HCT116 (cell line): ENCODE measurements at regions not wholly inside any gene's neighbourhood (a gene's known extent, or its start where the extent isn't known, plus 50 kb on each side); places are given as distances from the start of the nearest gene placed in this dataset.

Experiments
- ATF3 ChIP-seq: IDR thresholded peaks from 2 replicates; pipeline ENCODE4 v1.6.1; 2012
- CTCF ChIP-seq, 3 experiments: fragments of 200-600 bp in 1 of 3; sonication (generic) in 1 of 3; IDR thresholded peaks in 2 of 3; conservative IDR thresholded peaks in 1 of 3; 2 replicates each; pipeline ENCODE4 v1.5.1; 2012 to 2017; ENCODE audit warnings: low read depth in 2 of 3, low read length in 2 of 3, antibody characterized with exemption in 1 of 3, borderline replicate concordance in 1 of 3, control low read depth in 1 of 3, mild to moderate bottlenecking in 1 of 3, mixed read lengths in 1 of 3, mixed run types in 1 of 3, moderate library complexity in 1 of 3; ENCODE audit not compliant: insufficient read depth in 1 of 3
- EZH2phosphoT487 ChIP-seq: fragments of 200-600 bp; IDR thresholded peaks from 2 replicates; pipeline ENCODE4 v1.6.1; 2018; ENCODE audit warnings: antibody characterized with exemption, borderline replicate concordance
- POLR2A ChIP-seq: IDR thresholded peaks from 2 replicates; pipeline ENCODE4 v1.7.0; 2011; ENCODE audit warnings: borderline replicate concordance; ENCODE audit not compliant: insufficient read depth, insufficient read length; ENCODE audit errors: extremely low read depth
- POLR2AphosphoS5 ChIP-seq: IDR thresholded peaks from 2 replicates; pipeline ENCODE4 v1.6.1; 2011; ENCODE audit warnings: mild to moderate bottlenecking, low read depth, low read length, moderate library complexity
- SRF ChIP-seq: IDR thresholded peaks from 2 replicates; pipeline ENCODE4 v1.6.1; 2012; ENCODE audit warnings: low read depth
- ZBTB33 ChIP-seq: IDR thresholded peaks from 2 replicates; pipeline ENCODE4 v1.6.1; 2011; ENCODE audit warnings: mild to moderate bottlenecking, low read length, moderate library complexity; ENCODE audit not compliant: insufficient replicate concordance; ENCODE audit errors: extremely low read depth

GRCh38 chr4:184274286-184274951 lies 56.7 kb upstream of the ENPP6 start:
- no peak for TF ChIP-seq POLR2A
- no peak for TF ChIP-seq CTCF (IDR thresholded peaks at IDR 0.05 in 2 of 3, conservative IDR thresholded peaks at IDR 0.05 in 1 of 3; ENCODE audit: borderline replicate concordance in 1 of 3, insufficient read depth in 1 of 3, low read depth in 2 of 3, low read length in 2 of 3)
- no peak for TF ChIP-seq ATF3
- TF ChIP-seq POLR2AphosphoS5: no peak
- no peak for TF ChIP-seq ZBTB33
- TF ChIP-seq SRF: no peak
- TF ChIP-seq EZH2phosphoT487: no peak
